A549 (cell line): ENCODE measurements at regions not wholly inside any gene's neighbourhood (a gene's known extent, or its start where the extent isn't known, plus 50 kb on each side); places are given as distances from the start of the nearest gene placed in this dataset.

Experiments
- ATAC-seq, 2 experiments: fragments of 200-7000 bp in 1 of 2; fragments of >200 bp in 1 of 2; cut with Nextera tagmentation in 1 of 2; cut with Tn5 transposase in 1 of 2; 3 replicates each; pipeline versions ENCODE4 v1.8.0 to v1.9.1; 2018 to 2020; ENCODE audit warnings: mild to moderate bottlenecking in 1 of 2, moderate library complexity in 1 of 2
- CTCF ChIA-PET: fragments of 300-600 bp; sonication (Branson Sonifier 250); formaldehyde crosslinking; extraction: SDS; loops from one replicate; lab custom pipeline; 2021; ENCODE audit warnings: antibody characterized with exemption, inconsistent platforms; lab: Yijun Ruan, JAX
- POLR2A ChIA-PET: fragments of 350-600 bp; formaldehyde crosslinking; extraction: SDS; loops from one replicate; lab custom pipeline; 2021; ENCODE audit warnings: antibody characterized with exemption, inconsistent platforms; lab: Yijun Ruan, JAX
- DNase-seq, 2 experiments: peaks; one replicate each; pipeline versions ENCODE4 v3.0.0 to v3.0.0-alpha.2; 2011 to 2016; ENCODE audit warnings: low read depth in 1 of 2, low spot score in 1 of 2
- FAIRE-seq: peaks from 2 replicates; lab custom pipeline; 2011; peaks lifted over from hg19 to GRCh38; lab: Jason Lieb, UNC
- H3K27ac ChIP-seq, 2 experiments: fragments of >200 bp; sonication (Bioruptor Twin); formaldehyde crosslinking; 3 replicates each; pipeline ENCODE4 v1.5.1; 2016 to 2017
- H3K4me1 ChIP-seq: fragments of >200 bp; sonication (Bioruptor Twin); formaldehyde crosslinking; 3 replicates; pipeline ENCODE4 v1.6.1; 2016
- H3K4me2 ChIP-seq: fragments of >200 bp; sonication (Bioruptor Twin); formaldehyde crosslinking; 3 replicates; pipeline ENCODE4 v1.6.1; 2016
- H3K4me3 ChIP-seq: fragments of >200 bp; sonication (Bioruptor Twin); formaldehyde crosslinking; 3 replicates; pipeline ENCODE4 v1.5.1; 2016
- H3K9me3 ChIP-seq: fragments of >200 bp; sonication (Bioruptor Twin); formaldehyde crosslinking; 3 replicates; pipeline ENCODE4 v1.6.1; 2016
- BHLHE40 ChIP-seq: IDR thresholded peaks from 2 replicates; pipeline ENCODE4 v1.6.1; 2012; ENCODE audit warnings: low read depth, low read length, inconsistent platforms
- CBX2 ChIP-seq: fragments of 200-600 bp; sonication (generic); IDR thresholded peaks from 2 replicates; pipeline ENCODE4 v1.6.1; 2016; ENCODE audit warnings: low read depth, mild to moderate bottlenecking, borderline replicate concordance
- EP300 ChIP-seq, 2 experiments: fragments of >200 bp; sonication (Bioruptor Twin); formaldehyde crosslinking; IDR thresholded peaks; 2 replicates in 1 of 2; 3 replicates in 1 of 2; pipeline ENCODE4 v1.6.1; 2016 to 2017
- HOXA7 ChIP-seq: fragments of 250-450 bp; sonication (Bioruptor Pico); IDR thresholded peaks from 2 replicates; pipeline ENCODE4 v1.5.0; 2020; ENCODE audit warnings: mild to moderate bottlenecking, moderate library complexity
- KDM1A ChIP-seq: fragments of 200-600 bp; sonication (generic); IDR thresholded peaks from 2 replicates; pipeline ENCODE4 v1.6.1; 2016; ENCODE audit warnings: low read depth, mild to moderate bottlenecking
- KDM5A ChIP-seq: fragments of 200-600 bp; sonication (generic); IDR thresholded peaks from 2 replicates; pipeline ENCODE4 v1.6.1; 2016; ENCODE audit warnings: antibody characterized with exemption, mild to moderate bottlenecking
- MAZ ChIP-seq: fragments of 150-350 bp; IDR thresholded peaks from 2 replicates; pipeline ENCODE4 v1.6.1; 2014; ENCODE audit warnings: antibody characterized with exemption, low read depth, low read length, borderline replicate concordance
- MYC ChIP-seq: IDR thresholded peaks from 2 replicates; pipeline ENCODE4 v1.6.1; 2012; ENCODE audit warnings: mild to moderate bottlenecking, inconsistent platforms, low read length, improper control_type of control experiment, borderline replicate concordance
- RAD21 ChIP-seq, 2 experiments: fragments of >200 bp in 1 of 2; sonication (Bioruptor Twin) in 1 of 2; formaldehyde crosslinking in 1 of 2; IDR thresholded peaks in 1 of 2; conservative IDR thresholded peaks in 1 of 2; 2 replicates in 1 of 2; 3 replicates in 1 of 2; pipeline ENCODE4 v1.6.1; 2012 to 2018; ENCODE audit warnings: inconsistent platforms in 1 of 2
- RCOR1 ChIP-seq: fragments of 150-350 bp; IDR thresholded peaks from 2 replicates; pipeline ENCODE4 v1.6.1; 2014; ENCODE audit warnings: antibody characterized with exemption, low read length, low read depth
- RNF2 ChIP-seq: fragments of 200-600 bp; sonication (generic); IDR thresholded peaks from 2 replicates; pipeline ENCODE4 v1.6.1; 2016; ENCODE audit warnings: low read depth, mild to moderate bottlenecking, antibody characterized with exemption, moderate library complexity, borderline replicate concordance
- SMC3 ChIP-seq: fragments of >200 bp; sonication (Bioruptor Twin); formaldehyde crosslinking; IDR thresholded peaks from 3 replicates; pipeline ENCODE4 v1.6.1; 2018; ENCODE audit warnings: inconsistent platforms
- TFCP2L1 ChIP-seq: fragments of 250-450 bp; sonication (Bioruptor Pico); IDR thresholded peaks from 2 replicates; pipeline ENCODE4 v1.5.0; 2021; ENCODE audit warnings: mild to moderate bottlenecking
- ZNF302 ChIP-seq: fragments of 250-450 bp; sonication (Bioruptor Pico); IDR thresholded peaks from 2 replicates; pipeline ENCODE4 v1.9.0; 2021; ENCODE audit warnings: inconsistent platforms, mild to moderate bottlenecking, moderate library complexity
- WGBS: methylation state at CpG from one replicate; pipeline ENCODE4 v1.1.6; 2017; ENCODE audit errors: missing lambda C conversion rate; 5-methylcytosine and 5-hydroxymethylcytosine counted together
- TF ChIP-seq, protein P1 (sequence below): fragments of 150-350 bp; IDR thresholded peaks from 2 replicates; pipeline ENCODE4 v1.6.1; 2014; ENCODE audit warnings: low read depth, mild to moderate bottlenecking, low read length
- TF ChIP-seq, protein P2 (sequence below): fragments of 450-650 bp; IDR thresholded peaks from 2 replicates; pipeline ENCODE4 v1.6.1; 2014; ENCODE audit warnings: antibody characterized with exemption
- TF ChIP-seq, protein P3 (sequence below): fragments of >200 bp; sonication (Bioruptor Twin); formaldehyde crosslinking; IDR thresholded peaks from 3 replicates; pipeline ENCODE4 v1.6.1; 2016
- TF ChIP-seq, protein P4 (sequence below): fragments of 200-600 bp; sonication (generic); IDR thresholded peaks from 2 replicates; pipeline ENCODE4 v1.6.1; 2016; ENCODE audit warnings: antibody characterized with exemption, mild to moderate bottlenecking, moderate library complexity
- TF ChIP-seq, protein P5 (sequence below): fragments of >200 bp; sonication (Bioruptor Twin); formaldehyde crosslinking; IDR thresholded peaks from 2 replicates; pipeline ENCODE4 v1.6.1; 2016

DNA sequence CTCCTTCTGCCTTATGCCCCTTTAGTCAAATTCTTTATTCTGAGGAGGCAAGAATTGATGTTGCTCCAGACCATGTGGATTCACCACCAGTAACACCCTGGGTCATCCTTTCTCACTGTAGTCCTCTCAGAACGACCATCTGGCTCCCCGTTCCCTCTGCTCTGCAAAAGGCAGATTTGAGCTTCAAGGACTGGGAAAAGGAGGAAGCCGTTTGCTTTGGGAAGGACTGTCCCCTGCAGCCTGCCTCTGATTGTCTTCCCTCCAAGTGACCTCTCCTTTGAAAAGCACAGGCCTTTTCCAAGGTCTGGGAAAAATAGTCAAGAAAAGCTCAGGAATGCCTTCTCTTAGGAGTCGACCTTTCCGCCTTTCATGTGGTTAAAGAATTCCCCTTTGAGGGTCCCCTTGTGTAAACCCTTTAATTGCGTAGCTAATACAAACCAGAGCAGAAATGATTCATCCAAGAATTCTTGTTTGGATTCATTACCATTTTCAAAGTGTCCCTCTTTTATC is 130.1 kb upstream of the COPS8 start:
- Histone ChIP-seq H3K9me3 (0 out of 3 replicates have a peak, but pooled peaks cover 5% of the 10 kb centered on the region), H3K4me2 (no peak overlapping the region), H3K4me3 (no peak overlapping the region), H3K4me1 (no peaks in the 10 kb centered on the region), H3K27ac (no peak overlapping the region)
- TF ChIP-seq HOXA7 (CRISPR knock-in tag) (no peak), BHLHE40 (no peak), RNF2 (no peak), CBX2 (no peak), TFCP2L1 (CRISPR knock-in tag) (no peak), KDM5A (no peak), RCOR1 (no peak), MYC (no peak), MAZ (no peak), ZNF302 (CRISPR knock-in tag) (no peak), RAD21 (conservative IDR thresholded peaks at IDR 0.05 in 1 of 2, IDR thresholded peaks at IDR 0.05 in 1 of 2) (no peak), KDM1A (no peak), SMC3 (no peak), EP300 (IDR thresholded peaks at IDR 0.05) (no peak)
- TF ChIP-seq, protein P1, sequence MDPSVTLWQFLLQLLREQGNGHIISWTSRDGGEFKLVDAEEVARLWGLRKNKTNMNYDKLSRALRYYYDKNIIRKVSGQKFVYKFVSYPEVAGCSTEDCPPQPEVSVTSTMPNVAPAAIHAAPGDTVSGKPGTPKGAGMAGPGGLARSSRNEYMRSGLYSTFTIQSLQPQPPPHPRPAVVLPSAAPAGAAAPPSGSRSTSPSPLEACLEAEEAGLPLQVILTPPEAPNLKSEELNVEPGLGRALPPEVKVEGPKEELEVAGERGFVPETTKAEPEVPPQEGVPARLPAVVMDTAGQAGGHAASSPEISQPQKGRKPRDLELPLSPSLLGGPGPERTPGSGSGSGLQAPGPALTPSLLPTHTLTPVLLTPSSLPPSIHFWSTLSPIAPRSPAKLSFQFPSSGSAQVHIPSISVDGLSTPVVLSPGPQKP: no peak
- TF ChIP-seq, protein P2, sequence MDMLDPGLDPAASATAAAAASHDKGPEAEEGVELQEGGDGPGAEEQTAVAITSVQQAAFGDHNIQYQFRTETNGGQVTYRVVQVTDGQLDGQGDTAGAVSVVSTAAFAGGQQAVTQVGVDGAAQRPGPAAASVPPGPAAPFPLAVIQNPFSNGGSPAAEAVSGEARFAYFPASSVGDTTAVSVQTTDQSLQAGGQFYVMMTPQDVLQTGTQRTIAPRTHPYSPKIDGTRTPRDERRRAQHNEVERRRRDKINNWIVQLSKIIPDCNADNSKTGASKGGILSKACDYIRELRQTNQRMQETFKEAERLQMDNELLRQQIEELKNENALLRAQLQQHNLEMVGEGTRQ: no peak
- TF ChIP-seq, protein P3, sequence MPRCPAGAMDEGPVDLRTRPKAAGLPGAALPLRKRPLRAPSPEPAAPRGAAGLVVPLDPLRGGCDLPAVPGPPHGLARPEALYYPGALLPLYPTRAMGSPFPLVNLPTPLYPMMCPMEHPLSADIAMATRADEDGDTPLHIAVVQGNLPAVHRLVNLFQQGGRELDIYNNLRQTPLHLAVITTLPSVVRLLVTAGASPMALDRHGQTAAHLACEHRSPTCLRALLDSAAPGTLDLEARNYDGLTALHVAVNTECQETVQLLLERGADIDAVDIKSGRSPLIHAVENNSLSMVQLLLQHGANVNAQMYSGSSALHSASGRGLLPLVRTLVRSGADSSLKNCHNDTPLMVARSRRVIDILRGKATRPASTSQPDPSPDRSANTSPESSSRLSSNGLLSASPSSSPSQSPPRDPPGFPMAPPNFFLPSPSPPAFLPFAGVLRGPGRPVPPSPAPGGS: no peak
- TF ChIP-seq, protein P4, sequence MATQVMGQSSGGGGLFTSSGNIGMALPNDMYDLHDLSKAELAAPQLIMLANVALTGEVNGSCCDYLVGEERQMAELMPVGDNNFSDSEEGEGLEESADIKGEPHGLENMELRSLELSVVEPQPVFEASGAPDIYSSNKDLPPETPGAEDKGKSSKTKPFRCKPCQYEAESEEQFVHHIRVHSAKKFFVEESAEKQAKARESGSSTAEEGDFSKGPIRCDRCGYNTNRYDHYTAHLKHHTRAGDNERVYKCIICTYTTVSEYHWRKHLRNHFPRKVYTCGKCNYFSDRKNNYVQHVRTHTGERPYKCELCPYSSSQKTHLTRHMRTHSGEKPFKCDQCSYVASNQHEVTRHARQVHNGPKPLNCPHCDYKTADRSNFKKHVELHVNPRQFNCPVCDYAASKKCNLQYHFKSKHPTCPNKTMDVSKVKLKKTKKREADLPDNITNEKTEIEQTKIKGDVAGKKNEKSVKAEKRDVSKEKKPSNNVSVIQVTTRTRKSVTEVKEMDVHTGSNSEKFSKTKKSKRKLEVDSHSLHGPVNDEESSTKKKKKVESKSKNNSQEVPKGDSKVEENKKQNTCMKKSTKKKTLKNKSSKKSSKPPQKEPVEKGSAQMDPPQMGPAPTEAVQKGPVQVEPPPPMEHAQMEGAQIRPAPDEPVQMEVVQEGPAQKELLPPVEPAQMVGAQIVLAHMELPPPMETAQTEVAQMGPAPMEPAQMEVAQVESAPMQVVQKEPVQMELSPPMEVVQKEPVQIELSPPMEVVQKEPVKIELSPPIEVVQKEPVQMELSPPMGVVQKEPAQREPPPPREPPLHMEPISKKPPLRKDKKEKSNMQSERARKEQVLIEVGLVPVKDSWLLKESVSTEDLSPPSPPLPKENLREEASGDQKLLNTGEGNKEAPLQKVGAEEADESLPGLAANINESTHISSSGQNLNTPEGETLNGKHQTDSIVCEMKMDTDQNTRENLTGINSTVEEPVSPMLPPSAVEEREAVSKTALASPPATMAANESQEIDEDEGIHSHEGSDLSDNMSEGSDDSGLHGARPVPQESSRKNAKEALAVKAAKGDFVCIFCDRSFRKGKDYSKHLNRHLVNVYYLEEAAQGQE: no peak
- TF ChIP-seq, protein P5, sequence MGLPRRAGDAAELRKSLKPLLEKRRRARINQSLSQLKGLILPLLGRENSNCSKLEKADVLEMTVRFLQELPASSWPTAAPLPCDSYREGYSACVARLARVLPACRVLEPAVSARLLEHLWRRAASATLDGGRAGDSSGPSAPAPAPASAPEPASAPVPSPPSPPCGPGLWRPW: no peak
- 48% methylated on average over 6 of the region's 6 CpGs for whole genome bisulfite sequencing
- DNase-seq (no peak), FAIRE-seq (no peak), ATAC-seq (no peak)
- ChIA-PET POLR2A (no interaction called here), CTCF (interaction anchor here (1.1 to 1.4 kb wide), 4 partner anchors 9 to 378 kb away, joined by 3 to 5 read pairs (median 3); no protein-coding TSS in a partner anchor)
